Right ventricle myocardium superior (tissue), 1 donor: ENCODE measurements at regions not wholly inside any gene's neighbourhood (a gene's known extent, or its start where the extent isn't known, plus 50 kb on each side); places are given as distances from the start of the nearest gene placed in this dataset.

ENCODE experiments used
- ATAC-seq: fragments of 200-7000 bp; cut with Tn5 transposase; one replicate; pipeline ENCODE4 v1.9.1; 2020; ENCODE audit warnings: mild to moderate bottlenecking; ENCODE audit not compliant: poor library complexity
- DNase-seq: peaks from one replicate; pipeline ENCODE4 v3.0.0-alpha.2; 2020
- intact Hi-C: fragments of 100-400 bp; cut with DNase I; formaldehyde crosslinking; loops from one replicate; pipeline ENCODE4 v1.11.2; 2022
- donor health status: DM: no; HTN: yes; CAD: no; lungs with severe emphysema.

DNA sequence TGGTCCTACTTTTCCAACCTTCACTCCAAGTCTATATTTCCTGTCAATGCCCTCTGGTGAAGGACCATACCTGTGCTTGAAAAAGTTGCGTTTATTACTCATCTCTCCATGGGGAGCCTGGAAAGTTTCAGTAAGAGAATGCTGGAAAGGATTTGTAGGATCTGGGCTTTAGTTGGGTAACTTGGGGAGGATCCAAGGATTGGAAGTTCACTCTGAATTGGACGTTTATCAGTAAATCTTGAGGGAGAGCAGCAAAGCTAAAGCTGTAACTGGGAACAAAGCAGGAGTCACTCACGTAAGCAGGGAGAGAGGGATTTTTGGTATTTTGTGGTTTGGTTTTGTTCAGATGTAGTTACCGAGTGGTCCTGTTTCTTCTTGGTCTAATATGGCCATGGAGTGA lies 51.4 kb upstream of the NPVF start:
- ATAC-seq (no peak), DNase-seq (no peak)
- intact Hi-C loops, result no loop called here

DNA sequence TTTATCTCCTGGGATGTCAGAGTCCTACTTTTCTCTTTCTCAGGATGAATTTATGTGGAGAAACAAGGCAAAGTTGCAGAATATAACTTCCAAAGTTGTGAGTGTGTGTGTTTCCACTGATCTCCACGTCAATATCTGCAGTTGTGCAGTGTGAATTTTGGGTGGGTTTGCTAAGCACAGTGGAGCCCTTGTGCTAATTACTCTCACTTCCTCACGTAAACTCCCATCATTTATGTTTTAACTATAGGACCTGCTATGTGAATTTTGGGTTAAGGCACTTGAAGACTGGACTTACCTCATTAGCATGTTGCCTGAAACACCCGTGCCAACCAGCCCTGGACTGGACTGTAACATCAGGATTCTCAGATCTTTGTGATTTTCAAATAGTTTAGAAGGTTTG lies 51.9 kb upstream of the NPVF start:
- no peak for ATAC-seq
- DNase-seq, result no peak
- intact Hi-C loops, result no loop called here

DNA sequence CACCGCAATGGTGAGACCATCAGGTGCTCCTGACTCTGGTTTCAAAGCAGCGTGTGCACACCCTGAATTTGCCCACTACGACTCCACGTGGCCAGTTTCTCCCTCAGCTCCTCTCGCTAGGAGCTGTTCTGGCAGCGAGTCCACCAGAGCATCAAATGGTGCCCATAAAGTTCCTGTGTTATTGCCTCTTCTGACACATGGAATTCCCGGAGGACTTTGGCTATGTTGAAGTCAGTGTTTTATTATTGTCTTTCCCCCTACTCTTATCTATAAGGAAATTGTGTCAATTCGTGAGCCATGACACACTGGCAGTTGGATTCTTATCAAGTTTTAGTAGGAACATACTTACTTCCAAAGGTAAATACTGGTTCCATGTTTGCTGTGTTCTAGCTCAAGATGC lies 53.9 kb upstream of the NPVF start:
- DNase-seq, result no peak
- intact Hi-C loops, result no loop called here
- no peak for ATAC-seq

DNA sequence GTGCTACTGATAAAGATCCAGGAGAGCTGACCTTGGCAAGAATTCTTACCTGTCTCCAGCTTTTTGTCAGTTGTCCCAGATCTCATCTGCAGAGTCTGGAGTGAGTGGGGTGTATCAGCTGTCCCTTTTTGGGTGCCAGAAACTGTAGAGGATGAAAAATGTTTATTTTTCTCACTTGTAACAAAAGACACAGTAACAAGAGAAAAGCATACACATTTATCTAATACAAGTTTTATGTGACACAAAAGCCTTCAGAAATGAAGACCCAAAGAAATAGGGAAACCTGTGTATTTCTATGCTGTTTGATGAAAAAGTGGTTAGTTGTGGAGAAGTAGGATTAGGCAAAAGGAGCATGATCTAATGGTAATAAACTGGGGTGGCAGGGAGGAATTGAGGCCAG lies 58.5 kb upstream of the NPVF start:
- ATAC-seq (no peak), DNase-seq (no peak)
- intact Hi-C loops, result no loop called here

DNA sequence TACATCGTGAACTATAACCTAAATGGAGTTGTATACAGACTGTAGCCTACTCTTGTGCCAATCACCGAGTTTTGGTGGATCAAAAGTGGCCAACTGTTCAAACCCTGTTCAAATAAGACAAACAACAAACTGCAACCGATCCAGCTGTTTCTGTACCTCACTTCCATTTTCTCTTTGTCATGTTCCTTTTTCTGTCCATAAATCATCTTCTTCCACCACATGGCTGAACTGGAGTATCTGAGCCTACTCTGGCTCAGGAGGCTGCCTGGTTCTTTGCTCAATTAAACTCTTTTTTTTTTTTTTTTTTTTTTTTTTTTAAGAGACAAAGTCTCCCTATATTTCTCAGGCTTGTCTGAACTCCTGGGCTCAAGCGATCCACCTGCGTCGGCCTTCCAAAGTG lies 59.0 kb upstream of the NPVF start:
- intact Hi-C loops, result no loop called here
- ATAC-seq (no peak), DNase-seq (no peak)

DNA sequence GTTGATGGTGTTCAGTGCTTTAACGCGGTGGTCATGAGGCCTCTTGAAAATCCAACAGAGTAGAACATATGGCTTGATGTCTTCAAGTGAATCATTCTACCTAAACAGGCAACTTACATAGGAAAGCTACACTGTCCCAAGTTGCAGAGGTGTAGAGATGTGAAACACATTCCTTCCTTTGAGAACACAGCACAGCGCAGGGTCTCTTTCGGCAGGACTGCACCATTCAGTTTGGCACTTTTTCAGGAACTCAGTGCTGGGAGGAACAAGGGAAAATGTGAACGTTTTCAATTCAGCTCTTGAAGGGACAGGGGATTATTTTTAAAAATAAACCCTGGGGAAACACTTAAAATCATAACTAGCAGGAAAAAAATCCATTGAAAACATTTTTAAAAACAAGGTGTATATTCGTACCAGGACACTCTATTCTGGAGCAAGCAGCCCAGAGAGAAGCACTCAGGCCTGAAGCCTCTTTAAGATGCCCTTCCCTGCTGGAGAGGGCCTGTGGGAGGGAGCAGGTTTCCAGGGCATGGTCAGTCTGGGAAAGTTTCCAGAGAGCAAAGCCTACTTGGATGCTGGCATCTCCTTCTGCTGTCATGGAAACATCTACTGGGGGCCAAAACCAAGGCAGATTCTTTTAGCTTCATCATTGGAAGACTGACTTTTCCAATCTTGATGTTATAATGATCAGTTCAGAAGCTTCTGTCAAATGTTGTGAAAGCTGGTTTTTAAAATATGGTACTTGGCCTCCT lies 60.4 kb upstream of the NPVF start:
- ATAC-seq, result peak; percentile 49
- no peak for DNase-seq
- intact Hi-C loops, result no loop called here

DNA sequence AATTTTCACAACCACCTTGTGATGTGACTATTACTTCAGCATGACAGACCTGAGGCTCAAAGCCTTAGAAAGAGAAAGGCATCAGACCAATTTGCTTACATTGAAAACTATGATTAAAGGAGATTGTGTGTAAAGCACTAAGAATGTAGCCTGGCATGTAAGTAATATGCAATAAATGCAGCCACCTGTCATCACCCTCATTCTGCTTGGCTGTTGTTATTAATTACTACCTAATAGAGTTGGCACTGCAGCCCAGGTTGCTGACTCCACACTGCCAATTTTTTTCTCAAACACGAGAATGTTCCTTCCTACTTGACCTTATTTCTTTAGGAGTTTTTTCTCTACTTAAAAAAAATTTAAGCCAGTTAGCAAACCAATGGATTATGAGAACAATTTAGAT lies 61.2 kb upstream of the NPVF start:
- DNase-seq (no peak), ATAC-seq (no peak)
- intact Hi-C loops, result no loop called here

DNA sequence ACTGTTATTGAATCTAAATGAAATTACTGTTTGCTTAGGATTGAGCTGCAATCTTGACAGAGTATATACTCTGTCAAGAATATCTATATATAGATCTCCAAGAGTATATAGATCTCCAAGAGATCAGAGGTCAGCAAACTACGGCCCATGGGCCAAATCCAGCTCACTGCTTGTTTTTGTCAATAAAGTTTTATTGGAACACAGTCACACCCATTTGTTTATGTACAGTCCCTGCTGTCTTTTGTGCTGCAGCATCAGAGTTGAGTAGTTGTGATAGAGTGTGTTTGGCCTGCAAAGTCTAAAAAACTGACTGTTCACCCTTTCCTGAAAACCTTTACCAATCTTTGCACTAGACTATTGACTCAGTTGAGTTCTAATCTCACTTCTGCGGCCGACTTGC lies 66.3 kb upstream of the NPVF start:
- DNase-seq (no peak), ATAC-seq (no peak)
- intact Hi-C loops, result no loop called here

DNA sequence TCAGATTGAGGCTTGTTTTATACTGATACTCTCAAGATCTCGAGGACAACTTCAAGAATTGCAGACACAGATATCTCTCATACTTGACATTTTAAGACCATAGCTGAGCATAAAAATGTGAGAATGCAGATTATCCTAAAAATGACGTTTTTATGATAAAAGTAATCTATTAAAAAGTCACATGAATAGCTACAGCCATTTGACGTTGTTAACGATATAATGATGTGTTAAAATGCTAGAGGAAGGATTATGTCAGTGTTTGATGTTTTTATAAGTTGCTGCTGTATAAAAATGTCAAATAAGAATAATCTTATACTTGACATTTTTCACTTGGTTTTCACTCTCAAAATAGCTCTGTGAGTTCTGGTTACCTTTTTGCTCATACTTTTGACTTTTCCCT lies 67.1 kb upstream of the NPVF start:
- ATAC-seq (no peak), DNase-seq (no peak)
- intact Hi-C loops, result no loop called here

DNA sequence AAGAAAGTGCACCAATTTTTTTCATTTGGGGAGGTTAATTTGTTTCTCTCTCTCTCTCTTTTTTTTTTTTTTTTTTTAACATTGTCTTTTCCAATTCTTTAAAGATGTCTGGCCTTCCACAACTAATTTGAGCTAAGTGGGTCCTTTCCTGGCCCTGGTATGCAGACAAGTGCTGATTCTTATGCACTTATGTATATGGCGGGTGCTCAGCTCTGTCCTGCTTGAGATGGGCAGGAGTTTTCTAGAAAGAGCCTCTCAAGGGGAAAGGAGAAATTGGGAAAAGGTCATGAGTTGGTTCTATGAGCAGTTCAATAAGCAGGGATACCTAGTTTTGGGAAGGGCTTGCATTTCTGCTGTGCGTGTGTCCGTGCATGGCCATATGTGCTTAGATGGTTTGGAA lies 67.8 kb upstream of the NPVF start:
- intact Hi-C loops, result no loop called here
- ATAC-seq (no peak), DNase-seq (no peak)

DNA sequence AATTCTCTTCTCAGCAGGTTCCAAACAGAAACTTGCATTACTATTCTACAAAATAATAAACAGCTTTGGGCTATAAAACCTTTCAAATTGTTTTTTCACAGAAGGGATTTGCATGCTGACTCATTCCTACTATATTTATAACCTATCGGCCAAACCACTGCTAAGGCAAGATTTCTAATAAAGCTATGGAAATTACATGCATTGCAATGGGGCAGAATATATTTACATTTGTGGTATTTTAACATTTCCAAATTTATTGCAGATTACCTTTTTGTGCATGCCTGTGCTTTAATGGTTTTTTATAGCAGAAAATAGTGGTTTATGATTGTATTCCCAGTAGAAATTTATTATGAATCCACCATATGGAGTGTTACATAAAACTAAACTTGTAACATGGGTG lies 69.0 kb upstream of the NPVF start:
- DNase-seq (no peak), ATAC-seq (no peak)
- intact Hi-C loops, result no loop called here

DNA sequence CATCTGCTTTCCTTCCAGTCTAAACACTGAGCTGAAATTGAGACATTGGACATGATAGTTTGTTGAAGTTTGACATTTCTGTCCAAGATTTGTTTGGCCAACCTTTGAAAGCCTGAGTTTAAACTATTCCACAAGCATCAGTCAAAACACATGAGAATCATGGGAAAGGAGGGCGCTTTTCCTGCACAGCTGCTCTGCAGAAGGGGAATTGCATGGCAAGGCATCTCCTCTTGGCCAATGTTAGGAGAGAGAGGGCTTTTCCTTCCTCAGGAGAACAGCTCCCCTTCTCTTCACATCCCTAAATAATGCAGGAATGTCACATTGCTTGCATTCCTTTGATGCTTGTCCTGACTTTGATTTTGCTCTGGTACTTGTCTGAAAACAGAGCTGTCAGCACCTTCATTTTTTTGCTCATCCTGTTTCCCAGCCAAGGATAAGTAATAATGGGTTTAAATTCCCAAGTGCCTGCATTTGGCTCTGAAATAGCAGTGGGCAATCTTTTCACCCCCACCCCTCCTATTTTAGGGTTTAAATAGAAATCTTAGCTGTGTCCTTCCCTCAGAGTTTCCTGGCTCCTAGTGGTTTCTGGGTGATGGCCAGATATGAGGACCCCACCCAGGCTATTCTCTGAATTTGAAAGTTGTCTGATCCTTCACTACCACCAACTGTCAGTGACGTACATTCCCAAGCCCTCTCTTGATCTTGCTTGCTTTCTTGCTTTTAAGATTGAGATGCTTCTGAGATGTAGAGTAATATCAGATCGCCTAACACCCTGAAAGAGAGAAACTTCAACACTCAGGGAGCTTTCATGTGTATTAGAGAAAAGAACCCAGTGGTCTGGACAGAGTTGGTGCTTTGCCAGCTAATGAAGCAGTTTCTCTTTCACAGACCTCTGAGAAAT lies 75.2 kb upstream of the NPVF start:
- ATAC-seq (peak; percentile 49), DNase-seq (no peak)
- intact Hi-C loops, result no loop called here

DNA sequence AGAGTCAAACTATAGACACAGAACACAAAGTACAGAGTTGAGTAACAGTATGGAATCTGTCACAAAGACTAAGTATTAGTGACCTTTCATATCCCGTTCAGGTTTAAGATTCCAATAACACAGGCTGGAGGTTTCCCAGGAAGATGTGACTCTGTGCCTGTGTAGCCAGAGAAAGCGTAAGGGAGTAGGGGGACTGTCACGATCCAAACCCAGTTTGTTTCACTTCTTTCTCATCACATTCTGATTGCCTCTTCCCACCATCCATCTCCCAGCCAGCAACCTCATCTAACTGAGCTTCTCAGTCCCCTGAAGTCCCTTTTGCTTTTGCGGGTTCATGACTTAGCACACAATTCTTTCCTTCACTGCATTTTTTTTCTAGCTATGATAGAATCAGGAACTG lies 76.4 kb upstream of the NPVF start:
- no peak for ATAC-seq
- no peak for DNase-seq
- intact Hi-C loops, result no loop called here

DNA sequence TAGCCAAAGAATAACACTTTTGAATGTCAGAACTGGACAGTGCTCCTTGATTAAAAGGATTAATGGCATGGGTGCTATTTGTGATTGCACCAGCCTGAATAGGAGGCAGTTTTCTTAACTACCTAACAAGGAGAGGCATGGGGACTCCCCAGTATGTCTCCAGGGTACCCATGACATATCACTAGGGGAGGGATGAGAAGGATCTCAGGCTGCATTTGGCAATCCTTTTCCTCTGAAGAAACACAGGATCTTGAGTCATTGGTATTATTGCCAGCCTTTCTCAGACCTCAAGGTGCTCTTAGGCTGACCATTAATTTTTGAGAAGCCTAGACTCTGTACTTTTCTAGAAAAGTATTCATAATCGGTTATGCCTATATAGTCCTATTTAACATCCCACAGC lies 77.5 kb upstream of the NPVF start:
- no peak for DNase-seq
- no peak for ATAC-seq
- intact Hi-C loops, result no loop called here

DNA sequence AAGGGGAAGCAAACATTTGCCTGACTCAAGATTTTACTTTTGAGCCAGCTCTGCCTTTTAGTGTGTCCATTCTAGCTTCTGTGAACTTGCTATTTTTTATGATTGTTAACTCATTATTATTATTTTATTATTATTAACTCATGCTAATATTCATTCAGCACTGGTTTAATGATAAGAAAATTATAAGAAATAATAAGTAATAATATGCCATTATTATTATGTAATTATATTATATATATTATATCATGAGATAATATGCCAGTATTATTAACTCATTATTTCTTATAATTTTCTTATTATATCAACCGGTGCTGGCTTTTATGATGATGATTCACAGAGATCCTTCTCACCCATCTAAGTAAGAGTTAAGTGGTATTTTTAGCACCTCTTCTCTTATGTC lies 79.3 kb upstream of the NPVF start:
- DNase-seq (no peak), ATAC-seq (no peak)
- intact Hi-C loops, result no loop called here

DNA sequence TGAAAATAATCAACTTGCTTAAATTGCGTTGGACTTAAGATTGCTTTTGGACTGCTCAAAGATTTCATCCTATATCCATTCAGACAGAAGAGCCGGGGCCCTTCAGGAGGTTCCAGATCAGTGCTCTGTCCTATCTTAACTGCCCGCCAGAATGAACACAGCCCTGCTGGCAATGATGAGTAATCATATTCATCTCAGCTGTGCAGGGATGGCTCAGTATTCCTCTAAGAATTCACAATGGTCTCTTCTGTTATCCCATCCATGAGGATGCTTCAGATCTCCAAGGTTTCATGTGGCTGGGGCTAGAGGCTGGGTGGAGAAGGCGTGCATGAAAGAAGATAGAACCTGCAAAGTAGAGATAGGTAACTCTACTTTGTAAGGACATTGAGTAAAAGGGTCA lies 80.0 kb upstream of the NPVF start:
- DNase-seq (no peak), ATAC-seq (no peak)
- intact Hi-C loops, result no loop called here

DNA sequence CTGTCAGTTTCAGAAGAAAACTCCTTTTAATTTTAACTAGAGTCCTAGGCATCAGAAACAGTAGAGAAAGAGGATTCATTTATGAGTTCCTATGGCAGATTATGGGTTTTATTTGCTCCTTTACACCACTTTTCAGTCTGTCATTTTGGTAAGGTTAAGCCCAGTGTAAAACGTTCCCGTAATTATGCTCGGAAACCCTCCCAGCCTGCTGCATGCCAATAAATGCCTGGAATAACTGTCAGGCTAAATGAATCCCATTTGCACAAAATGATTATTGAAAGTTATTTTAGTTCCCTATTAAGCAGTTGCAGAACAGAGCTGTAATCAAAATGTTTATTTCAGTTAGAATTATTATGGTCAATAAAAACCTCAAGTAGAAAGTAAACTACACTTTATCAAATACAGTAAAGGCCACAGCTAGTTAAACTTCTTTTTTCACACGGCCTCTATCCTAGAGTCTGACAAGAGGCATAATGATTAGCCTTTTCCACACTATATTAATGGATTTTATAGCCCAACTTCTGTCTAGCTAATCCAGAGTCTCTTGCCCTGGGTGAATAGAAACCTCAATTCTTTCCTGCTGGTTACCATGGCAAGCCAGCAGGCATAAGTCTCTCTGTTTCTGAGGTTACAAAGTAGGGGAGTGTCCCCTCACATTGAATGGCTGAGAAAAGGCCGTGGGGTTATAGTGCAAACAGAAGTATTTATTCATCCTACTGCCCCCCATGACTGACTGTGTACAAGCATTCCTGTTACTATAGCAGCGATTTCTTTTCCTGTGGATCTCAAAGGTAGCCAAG lies 80.8 kb upstream of the NPVF start:
- intact Hi-C loops, result no loop called here

DNA sequence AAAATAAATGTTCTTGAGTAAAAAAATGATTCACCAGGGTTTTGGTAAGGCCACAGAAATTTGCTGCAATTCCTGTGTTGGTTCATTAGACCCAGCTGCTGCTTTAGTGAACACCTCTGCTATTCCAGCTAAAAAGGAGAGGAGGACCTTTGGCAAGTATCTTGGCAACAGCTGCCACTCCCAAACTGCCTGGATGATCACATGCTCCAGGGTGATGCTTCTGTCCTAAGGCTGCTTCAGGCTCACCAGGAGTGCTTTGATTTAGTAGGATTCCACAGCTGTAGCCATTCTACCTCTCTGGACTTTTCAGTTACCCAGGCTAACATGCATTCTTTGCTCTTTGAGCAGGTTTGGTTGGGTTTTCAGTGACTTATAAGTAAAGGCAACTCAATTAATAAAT lies 82.6 kb upstream of the NPVF start:
- ATAC-seq (no peak), DNase-seq (no peak)
- intact Hi-C loops, result no loop called here

More for the DNA sequence above, 80.8 kb upstream of the NPVF start:
- DNase-seq (no peak), ATAC-seq (no peak)

DNA sequence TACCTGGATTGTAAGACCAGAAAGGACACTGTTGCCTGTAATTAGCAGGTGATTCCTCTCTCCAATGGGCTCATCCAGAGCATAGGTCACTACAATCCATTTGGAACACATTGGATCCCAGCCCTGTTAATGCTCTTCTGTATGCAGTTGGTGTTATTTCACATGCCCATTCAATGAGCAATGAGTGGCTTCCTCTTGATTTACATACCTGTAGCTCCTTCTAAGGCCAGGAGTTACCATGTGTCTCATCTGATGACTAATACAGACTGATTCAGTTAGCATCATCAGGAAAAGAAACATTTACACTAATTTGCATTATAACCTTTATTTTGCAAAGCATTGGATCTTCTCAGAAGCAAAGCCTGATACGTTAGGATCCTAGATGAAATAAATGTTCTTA lies 83.1 kb upstream of the NPVF start:
- DNase-seq, result no peak
- no peak for ATAC-seq
- intact Hi-C loops, result no loop called here

DNA sequence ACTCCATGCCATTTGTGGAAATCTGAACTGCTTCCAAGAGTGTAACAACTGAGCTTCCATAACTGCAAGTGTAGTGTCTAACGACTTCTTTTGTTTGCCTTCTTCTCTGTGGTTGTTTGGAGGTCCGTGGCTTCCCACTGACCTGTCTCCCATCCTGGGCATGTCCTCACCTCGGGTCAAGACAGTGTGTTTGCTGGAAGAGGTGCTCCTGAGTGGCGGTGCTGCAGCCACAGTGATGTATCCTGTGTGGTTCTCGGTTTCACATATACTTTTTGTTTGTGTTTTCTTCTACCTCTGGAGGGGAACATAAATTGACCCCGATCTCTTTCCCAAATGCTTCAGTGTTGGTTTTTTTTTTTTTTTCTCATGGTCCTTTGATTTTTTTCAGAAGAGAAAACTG lies 84.7 kb upstream of the NPVF start:
- intact Hi-C loops, result no loop called here

More for the DNA sequence above, 84.7 kb upstream of the NPVF start:
- ATAC-seq, result no peak
- no peak for DNase-seq
